ENCODE measurements at regions not wholly inside any gene's neighbourhood (a gene's known extent, or its start where the extent isn't known, plus 50 kb on each side); places are given as distances from the start of the nearest gene placed in this dataset.

DNA sequence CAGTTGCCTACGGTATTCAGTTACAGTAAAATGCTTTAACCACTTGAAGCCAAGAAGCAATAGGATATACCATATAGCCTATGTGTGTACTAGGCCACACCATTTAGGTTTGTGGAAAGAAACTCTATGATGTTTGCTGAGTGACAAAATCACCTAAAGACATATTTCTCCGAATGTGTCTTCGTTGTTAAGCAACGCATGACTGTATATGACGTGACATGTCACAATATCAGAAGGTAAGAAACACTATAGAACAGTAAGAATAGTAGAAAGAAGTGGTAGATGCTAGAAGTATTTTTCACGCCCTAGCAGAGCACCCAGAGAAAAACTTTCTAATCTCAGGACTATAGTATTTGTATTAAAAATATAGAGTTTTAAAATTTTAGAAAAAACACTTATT is 1188.2 kb upstream of the B3GALT2 start:
- Histone ChIP-seq H3K4me3 (no peak overlapping the region), H3K4me1 (ENCODE audit: control insufficient read depth in 1 of 2, low read depth in 2 of 2) (no peaks in the 10 kb centered on the region), H3K9me3 (no peaks in the 10 kb centered on the region), H3K27ac (no peak overlapping the region), H3K36me3 (no peaks in the 10 kb centered on the region), H3K27me3 (replicated peaks; ENCODE audit: insufficient read depth) (no peaks in the 10 kb centered on the region)
- ATAC-seq (ENCODE audit: insufficient number of reproducible peaks, low FRiP score, low read depth) (no peak), DNase-seq (ENCODE audit: low spot score) (no peak)
- TF ChIP-seq, protein P1, sequence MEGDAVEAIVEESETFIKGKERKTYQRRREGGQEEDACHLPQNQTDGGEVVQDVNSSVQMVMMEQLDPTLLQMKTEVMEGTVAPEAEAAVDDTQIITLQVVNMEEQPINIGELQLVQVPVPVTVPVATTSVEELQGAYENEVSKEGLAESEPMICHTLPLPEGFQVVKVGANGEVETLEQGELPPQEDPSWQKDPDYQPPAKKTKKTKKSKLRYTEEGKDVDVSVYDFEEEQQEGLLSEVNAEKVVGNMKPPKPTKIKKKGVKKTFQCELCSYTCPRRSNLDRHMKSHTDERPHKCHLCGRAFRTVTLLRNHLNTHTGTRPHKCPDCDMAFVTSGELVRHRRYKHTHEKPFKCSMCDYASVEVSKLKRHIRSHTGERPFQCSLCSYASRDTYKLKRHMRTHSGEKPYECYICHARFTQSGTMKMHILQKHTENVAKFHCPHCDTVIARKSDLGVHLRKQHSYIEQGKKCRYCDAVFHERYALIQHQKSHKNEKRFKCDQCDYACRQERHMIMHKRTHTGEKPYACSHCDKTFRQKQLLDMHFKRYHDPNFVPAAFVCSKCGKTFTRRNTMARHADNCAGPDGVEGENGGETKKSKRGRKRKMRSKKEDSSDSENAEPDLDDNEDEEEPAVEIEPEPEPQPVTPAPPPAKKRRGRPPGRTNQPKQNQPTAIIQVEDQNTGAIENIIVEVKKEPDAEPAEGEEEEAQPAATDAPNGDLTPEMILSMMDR (IDR thresholded peaks at IDR 0.05), result no peak

DNA sequence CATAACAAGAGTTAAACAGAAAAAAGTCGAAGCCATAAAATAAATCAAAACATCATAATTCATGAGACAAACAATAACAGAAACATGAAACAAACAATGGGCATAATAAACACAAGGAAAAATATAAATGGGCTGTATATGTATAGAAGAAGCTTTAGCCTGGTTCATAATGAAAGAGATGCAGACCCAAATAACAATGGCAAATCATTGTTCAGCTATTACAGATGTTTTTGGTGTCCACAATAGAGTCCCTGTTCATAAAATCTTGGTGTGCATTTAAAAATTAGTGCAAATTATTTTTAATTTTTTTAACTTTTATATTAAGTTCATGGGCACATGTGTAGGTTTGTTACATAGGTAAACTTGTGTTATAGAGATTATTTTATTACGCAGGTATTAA is 1185.9 kb upstream of the B3GALT2 start:
- DNase-seq (ENCODE audit: low spot score), result no peak
- Histone ChIP-seq H3K4me3 (no peak overlapping the region), H3K27ac (no peak overlapping the region), H3K36me3 (no peaks in the 10 kb centered on the region), H3K9me3 (no peaks in the 10 kb centered on the region), H3K27me3 (replicated peaks; ENCODE audit: insufficient read depth) (no peaks in the 10 kb centered on the region), H3K4me1 (ENCODE audit: control insufficient read depth in 1 of 2, low read depth in 2 of 2) (no peaks in the 10 kb centered on the region)
- TF ChIP-seq, protein P1 (IDR thresholded peaks at IDR 0.05), result no peak
- no peak for ATAC-seq (ENCODE audit: insufficient number of reproducible peaks, low FRiP score, low read depth)

DNA sequence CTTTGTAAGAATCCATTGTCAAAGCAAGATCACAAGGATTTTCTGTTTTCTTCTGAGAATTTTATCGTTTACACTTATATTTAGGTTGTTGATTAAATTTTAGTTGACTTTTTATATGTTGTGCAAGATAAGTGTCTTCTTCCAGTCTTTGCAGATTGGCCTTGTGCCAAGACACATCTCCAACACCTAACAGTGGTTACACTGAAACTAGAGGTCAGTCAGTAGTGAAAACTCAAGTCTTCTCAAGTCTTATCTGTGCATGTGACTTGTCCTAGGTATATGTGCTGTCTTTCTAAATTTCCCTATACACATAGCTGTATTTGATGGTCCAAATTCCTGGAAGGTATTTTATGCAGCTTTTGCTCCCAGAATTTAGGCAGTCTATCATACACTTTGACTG is 1183.2 kb upstream of the B3GALT2 start:
- Histone ChIP-seq H3K4me1 (ENCODE audit: control insufficient read depth in 1 of 2, low read depth in 2 of 2) (no peaks in the 10 kb centered on the region), H3K9me3 (no peaks in the 10 kb centered on the region), H3K27ac (no peak overlapping the region), H3K4me3 (no peak overlapping the region), H3K27me3 (replicated peaks; ENCODE audit: insufficient read depth) (no peaks in the 10 kb centered on the region), H3K36me3 (no peaks in the 10 kb centered on the region)
- DNase-seq (ENCODE audit: low spot score) (no peak), ATAC-seq (ENCODE audit: insufficient number of reproducible peaks, low FRiP score, low read depth) (no peak)
- TF ChIP-seq, protein P1 (IDR thresholded peaks at IDR 0.05), result no peak

DNA sequence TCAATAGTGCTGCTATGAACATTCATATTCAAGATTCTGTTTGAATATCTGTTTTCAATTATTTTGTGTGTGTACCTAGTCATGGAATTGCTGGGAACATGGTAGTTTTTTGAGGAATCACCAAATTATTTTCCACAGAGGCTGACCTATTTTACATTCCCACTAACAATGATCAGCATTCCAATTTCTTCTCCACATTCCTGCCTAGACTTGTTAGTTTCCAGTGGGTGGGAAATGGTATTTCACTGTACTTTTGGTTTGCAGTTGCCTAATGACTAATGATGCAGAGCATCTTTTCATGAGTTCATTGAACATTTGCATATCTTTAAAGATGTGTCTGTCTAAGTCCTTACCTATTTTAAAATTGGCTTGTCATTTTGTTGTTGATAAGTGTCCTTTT is 1182.6 kb upstream of the B3GALT2 start:
- H3K27me3 ChIP-seq (replicated peaks; ENCODE audit: insufficient read depth), result no peaks in the 10 kb centered on the region
- DNase-seq (ENCODE audit: low spot score) (no peak), ATAC-seq (ENCODE audit: insufficient number of reproducible peaks, low FRiP score, low read depth) (no peak)
- H3K4me3 ChIP-seq, result no peak overlapping the region
- TF ChIP-seq, protein P1 (IDR thresholded peaks at IDR 0.05), result no peak
- no peak overlapping the region for H3K27ac ChIP-seq
- H3K4me1 ChIP-seq (ENCODE audit: control insufficient read depth in 1 of 2, low read depth in 2 of 2), result no peaks in the 10 kb centered on the region
- H3K9me3 ChIP-seq, result no peaks in the 10 kb centered on the region
- H3K36me3 ChIP-seq, result no peaks in the 10 kb centered on the region

DNA sequence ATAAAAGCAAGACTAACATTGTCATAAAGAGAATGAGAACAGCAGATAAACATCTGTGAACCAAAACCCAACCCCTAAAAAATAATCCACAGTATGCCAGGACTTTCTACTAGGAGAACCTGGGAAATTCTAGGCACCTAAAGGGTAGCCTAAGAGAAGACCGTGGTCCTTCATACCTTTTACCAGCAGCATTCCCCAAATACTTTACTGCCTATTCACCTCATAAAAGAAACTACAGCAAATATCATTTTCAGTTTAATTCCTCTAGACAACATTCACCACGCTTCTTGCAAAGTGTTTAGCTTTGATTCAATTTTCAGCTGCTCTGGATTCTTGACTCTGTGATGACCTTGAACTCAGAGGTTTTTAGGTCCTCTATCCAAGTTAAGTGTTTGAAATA is 1180.7 kb upstream of the B3GALT2 start:
- no peak for ATAC-seq (ENCODE audit: insufficient number of reproducible peaks, low FRiP score, low read depth)
- H3K4me1 ChIP-seq (ENCODE audit: control insufficient read depth in 1 of 2, low read depth in 2 of 2), result no peaks in the 10 kb centered on the region

More for the DNA sequence above, 1180.7 kb upstream of the B3GALT2 start:
- TF ChIP-seq, protein P1 (IDR thresholded peaks at IDR 0.05), result no peak
- Histone ChIP-seq H3K27me3 (replicated peaks; ENCODE audit: insufficient read depth) (no peaks in the 10 kb centered on the region), H3K36me3 (no peaks in the 10 kb centered on the region), H3K9me3 (no peaks in the 10 kb centered on the region), H3K27ac (no peak overlapping the region), H3K4me3 (no peak overlapping the region)
- DNase-seq (ENCODE audit: low spot score), result no peak
